Right lung (tissue), 2 donors: ENCODE measurements at regions not wholly inside any gene's neighbourhood (a gene's known extent, or its start where the extent isn't known, plus 50 kb on each side); places are given as distances from the start of the nearest gene placed in this dataset.
"Not testable (repeated sequence)": the region's sequence is repeated elsewhere in the genome, so short reads cannot be mapped to it uniquely, and the experiment has no call there.

Source experiments
- DNase-seq, 2 donors: peaks; one replicate each; pipeline ENCODE4 v3.0.0-alpha.2; 2013

DNA sequence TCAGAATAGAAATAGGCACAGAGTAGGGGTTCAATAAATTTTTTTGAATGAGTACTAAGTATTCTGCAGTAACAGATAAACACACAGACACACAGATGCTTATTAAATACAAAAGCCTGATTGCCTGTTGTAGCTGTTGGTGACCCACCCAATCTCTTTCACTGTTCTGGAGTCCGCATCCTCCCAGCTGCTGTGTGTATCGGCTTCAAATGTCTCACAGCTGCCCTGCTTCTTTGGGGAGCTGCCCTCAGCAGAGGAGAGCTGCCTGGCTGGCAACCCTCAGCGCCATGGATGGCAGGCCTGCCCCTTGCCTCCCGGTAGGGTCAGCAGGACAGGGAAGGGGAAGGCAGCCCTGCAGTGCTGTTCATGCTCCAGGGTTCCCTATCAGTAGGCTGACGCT lies 50.5 kb upstream of the PRNP start:
- DNase-seq = no peak

DNA sequence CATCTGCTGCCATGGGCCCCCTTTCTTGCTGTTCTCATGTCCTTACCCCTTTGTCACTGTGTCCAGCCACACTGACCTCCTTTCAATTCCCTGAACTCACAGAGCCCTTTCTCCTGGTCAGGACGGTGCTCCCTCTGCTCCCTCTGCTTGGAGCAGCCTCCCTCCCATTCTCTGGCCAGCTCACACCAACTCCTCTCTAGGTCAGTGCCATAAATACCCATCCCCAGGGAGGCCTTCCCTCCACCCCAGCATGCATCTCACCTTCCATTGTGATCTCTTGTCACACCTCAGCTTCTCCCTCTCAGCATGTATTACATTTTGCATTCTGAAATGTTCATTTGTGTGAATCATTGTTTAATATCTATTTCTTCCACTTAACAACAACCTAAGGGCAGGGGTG lies 50.9 kb upstream of the PRNP start:
- DNase-seq = no peak

GRCh38 chr20:4633780-4634179 lies 52.5 kb upstream of the PRNP start:
- no peak for DNase-seq

DNA sequence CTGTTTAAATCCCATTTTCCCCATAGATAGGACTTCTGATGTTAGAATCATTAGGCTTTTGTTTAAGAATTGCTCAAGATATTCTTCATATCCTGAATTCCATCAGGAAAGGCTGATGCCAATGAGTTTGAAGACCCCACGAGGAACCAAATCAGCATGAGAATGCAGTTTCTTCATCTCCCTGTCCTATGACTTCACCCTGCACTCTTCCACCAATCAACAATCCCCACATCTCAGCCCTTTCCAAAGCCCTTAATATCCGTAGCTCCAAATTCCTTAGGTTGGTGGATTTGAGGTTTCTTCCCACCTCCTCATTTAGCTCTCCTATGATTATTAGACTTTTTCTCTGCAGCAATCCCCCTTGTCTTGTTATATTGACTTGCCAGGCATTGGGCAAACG lies 52.9 kb upstream of the PRNP start:
- no peak for DNase-seq

GRCh38 chr20:4632876-4633275 lies 53.4 kb upstream of the PRNP start:
- no peak for DNase-seq

DNA sequence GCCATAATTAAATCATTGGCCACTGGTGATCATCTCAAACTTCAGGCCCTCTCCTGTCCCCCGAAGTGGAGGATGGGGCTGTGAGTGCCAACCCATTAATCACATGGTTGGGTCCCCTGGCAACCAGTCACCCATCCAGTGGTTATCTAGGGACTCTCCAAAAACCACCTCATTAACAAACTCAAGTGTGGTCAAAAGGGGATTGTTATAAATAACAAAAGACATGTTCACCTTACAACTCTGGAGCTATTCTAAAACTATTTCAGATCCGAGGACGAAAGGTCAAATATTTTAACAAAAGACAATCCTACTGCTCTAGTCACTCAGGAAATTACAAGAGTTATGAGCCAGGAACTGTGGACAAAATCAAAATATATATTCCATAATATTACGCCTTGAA lies 60.0 kb upstream of the PRNP start:
- no peak for DNase-seq

- no peak for DNase-seq
Measured at GRCh38 chr20:4625687-4626086, 60.6 kb upstream of the PRNP start.

DNA sequence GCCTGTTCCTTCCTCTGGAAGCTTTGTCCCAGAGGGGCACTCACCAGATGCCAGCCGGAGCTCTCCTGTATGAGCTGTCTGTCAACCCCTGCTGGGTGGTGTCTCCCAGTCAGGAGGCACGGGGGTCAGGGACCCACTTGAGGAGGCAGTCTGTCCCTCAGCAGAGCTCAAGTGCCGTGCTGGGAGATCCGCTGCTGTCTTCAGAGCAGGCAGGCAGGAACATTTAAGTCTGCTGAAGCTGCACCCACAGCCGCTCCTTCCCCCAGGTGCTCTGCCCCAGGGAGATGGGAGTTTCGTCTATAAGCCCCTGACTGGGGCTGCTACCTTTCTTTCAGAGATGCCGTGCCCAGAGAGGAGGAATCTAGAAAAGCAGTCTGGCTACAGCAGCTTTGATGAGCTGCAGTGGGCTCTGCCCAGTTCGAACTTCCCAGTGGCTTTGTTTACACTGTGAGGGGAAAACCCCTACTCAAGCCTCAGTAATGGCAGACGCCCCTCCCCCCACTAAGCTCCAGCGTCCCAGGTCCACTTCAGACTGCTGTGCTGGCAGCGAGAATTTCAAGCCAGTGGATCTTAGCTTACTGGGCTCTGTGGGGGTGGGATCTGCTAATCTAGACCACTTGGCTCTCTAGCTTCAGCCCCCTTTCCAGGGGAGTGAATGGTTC lies 61.5 kb upstream of the PRNP start:
- DNase-seq = not testable (repeated sequence)

GRCh38 chr20:4619144-4619543 lies 67.1 kb upstream of the PRNP start:
- not testable (repeated sequence) for DNase-seq

DNA sequence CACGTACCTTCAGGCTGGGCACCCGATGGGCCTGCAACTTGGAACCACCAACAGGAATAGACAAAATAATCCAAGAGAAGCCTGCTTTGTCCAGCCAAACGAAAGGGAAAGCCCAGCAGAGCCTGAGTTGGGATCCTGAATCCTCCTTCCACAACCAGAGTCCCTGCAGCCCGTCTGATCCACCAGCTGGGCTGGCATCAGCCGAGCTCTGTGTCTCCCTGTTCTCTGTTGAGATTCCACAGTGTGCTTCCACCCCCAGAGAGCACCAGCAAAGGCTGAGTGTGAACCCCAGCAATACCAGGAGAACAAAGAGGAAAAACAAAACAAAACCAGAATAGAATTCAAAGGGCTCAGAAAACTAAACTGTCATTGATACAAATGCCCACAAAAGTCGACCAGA lies 68.8 kb upstream of the PRNP start:
- no peak for DNase-seq

GRCh38 chr20:4617019-4617418 lies 69.2 kb upstream of the PRNP start:
- no peak for DNase-seq

- no peak for DNase-seq
Measured at GRCh38 chr20:4613718-4614620, 72.3 kb upstream of the PRNP start.

DNA sequence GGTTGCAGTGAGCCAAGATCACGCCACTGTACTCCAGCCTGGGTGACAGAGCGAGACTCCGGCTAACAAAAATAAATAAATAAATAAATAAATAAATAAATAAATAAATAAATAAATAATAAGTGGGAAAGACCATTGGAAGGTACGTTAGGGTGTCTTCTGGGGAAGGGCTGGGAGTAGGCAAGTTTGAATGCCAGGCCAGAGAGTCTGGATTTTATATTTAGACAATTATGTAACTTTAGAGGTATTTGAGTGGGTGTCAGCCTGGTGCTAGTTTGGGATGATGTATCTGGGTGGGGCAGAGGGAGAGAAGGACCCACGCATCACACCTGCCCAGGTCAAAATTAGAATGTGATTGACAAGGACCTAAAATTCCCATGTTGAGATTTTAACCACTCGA lies 73.1 kb upstream of the PRNP start:
- DNase-seq = no peak

GRCh38 chr20:4610871-4611270 lies 75.4 kb upstream of the PRNP start:
- no peak for DNase-seq

- no peak for DNase-seq
Measured at GRCh38 chr20:4609511-4609910, 76.7 kb upstream of the PRNP start.

GRCh38 chr20:4608861-4609260 lies 77.4 kb upstream of the PRNP start:
- no peak for DNase-seq

DNA sequence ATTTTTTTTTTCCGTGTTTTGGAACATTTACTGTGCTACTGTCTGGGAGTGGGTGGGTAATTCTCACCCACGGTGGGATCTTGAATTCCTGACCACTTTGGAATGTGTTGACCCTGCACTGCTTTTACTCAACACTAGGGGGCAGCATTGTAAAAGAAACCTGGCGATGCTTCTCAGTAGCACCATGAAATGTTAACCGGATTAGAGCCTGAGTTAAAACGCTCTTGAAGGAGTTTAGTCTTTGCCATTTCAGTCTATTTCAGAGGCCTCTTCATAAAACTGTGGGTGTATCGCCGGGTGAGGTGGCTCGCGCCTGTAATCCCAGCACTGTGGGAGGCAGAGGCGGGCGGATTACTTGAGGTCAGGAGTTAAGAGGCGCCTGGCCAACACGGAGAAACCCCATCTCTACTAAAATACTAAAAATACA lies 79.0 kb upstream of the PRNP start:
- DNase-seq = peak; percentile 42 to 61

- DNase-seq = no peak
Measured at GRCh38 chr20:4606051-4606450, 80.2 kb upstream of the PRNP start.

GRCh38 chr20:4605166-4605565 lies 81.1 kb upstream of the PRNP start:
- DNase-seq = no peak

GRCh38 chr20:4604580-4604979 lies 81.7 kb upstream of the PRNP start:
- DNase-seq = no peak

- DNase-seq = no peak
Measured at GRCh38 chr20:4603724-4604123, 82.5 kb upstream of the PRNP start.

DNA sequence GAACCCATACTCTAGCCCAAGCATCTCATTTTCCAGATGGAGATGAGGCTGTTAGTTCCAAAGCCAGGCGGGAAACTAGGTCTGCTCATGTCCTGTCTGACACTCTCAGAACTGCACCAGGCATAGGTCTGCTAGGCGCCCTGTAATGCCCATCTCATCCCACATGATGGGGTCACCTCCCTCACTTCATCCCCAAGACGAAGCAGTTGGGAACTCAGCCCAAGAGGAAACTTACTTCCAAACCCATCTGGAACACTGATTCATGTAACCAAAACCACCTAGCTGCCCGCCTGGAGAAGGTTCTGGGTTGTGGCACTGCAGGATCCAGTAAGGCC lies 84.0 kb upstream of the PRNP start:
- no peak for DNase-seq

- DNase-seq = peak in 1 of 2 donors; percentile 12
Measured at GRCh38 chr20:4601630-4602296, 84.5 kb upstream of the PRNP start.
